Esophagus squamous epithelium (tissue), 4 donors: ENCODE measurements at regions not wholly inside any gene's neighbourhood (a gene's known extent, or its start where the extent isn't known, plus 50 kb on each side); places are given as distances from the start of the nearest gene placed in this dataset.

Experiments
- POLR2A ChIP-seq, 4 donors: fragments of 450-650 bp; IDR thresholded peaks; one replicate each; pipeline ENCODE4 v1.6.1; 2017; ENCODE audit warnings: antibody characterized with exemption in 4 of 4, mild to moderate bottlenecking in 4 of 4, moderate library complexity in 3 of 4
- TF ChIP-seq, protein P1 (sequence below), 6 experiments: fragments of 450-650 bp in 4 of 6; fragments of 200-600 bp in 2 of 6; sonication (generic) in 2 of 6; IDR thresholded peaks; one replicate each; pipeline ENCODE4 v1.5.1; 2016 to 2019; ENCODE audit warnings: antibody characterized with exemption in 6 of 6, mild to moderate bottlenecking in 4 of 6, moderate library complexity in 4 of 6

DNA sequence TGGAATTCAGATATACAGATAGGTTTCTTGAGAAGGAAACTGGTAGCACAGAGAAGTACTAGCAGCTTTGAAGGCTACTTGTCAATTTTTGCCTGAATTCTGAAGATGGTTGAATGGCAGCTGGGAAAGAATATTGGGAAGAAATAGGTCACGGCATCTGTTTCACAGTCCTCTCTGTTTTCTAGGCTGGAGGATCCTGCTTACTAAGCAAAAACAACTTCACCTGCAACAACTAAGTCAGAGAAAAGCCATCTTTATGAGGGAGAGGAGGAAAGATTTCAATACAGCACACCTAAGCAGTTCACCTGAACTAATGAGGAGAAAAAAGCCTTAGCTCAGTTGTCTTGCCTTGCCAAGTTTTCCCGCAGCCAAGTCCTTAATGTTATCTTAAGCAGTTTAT is 975.5 kb upstream of the EPHA7 start:
- TF ChIP-seq, protein P1, sequence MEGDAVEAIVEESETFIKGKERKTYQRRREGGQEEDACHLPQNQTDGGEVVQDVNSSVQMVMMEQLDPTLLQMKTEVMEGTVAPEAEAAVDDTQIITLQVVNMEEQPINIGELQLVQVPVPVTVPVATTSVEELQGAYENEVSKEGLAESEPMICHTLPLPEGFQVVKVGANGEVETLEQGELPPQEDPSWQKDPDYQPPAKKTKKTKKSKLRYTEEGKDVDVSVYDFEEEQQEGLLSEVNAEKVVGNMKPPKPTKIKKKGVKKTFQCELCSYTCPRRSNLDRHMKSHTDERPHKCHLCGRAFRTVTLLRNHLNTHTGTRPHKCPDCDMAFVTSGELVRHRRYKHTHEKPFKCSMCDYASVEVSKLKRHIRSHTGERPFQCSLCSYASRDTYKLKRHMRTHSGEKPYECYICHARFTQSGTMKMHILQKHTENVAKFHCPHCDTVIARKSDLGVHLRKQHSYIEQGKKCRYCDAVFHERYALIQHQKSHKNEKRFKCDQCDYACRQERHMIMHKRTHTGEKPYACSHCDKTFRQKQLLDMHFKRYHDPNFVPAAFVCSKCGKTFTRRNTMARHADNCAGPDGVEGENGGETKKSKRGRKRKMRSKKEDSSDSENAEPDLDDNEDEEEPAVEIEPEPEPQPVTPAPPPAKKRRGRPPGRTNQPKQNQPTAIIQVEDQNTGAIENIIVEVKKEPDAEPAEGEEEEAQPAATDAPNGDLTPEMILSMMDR (IDR thresholded peaks at IDR 0.05), result no peak
- no peak for TF ChIP-seq POLR2A (IDR thresholded peaks at IDR 0.05)
